ENCODE measurements at regions not wholly inside any gene's neighbourhood (a gene's known extent, or its start where the extent isn't known, plus 50 kb on each side); places are given as distances from the start of the nearest gene placed in this dataset.

DNA sequence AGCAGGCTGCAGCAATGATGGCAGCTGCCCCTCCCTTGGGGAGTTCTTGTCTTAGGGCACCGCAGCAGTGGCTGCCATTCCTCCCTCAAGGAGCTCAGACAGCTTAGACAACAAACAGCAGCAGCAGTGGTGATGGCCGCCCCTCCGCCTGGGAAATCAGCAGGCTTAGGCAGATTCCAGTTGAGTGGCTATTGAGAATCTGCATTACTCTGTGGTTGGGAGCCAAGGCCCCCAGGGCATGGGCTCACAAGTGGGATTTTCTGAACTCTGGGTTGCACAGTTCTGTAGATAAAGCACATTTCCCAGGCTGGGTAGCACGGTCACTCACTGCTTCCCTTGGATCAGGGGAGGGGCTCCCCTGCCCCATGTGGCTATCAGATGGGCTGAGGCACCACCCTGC, 1280.7 kb upstream of the TMPRSS15 start:
- intact Hi-C loops (cut with micrococcal nuclease), result no loop called here
- CTCF ChIA-PET, result no interaction called here
- POLR2A ChIA-PET, result no interaction called here
- no peaks in the 10 kb centered on the region for H3K4me1 Mint-ChIP-seq (ENCODE audit: low read depth)
- ATAC-seq (no peak), DNase-seq (no peak)
- TF ChIP-seq, protein P1, sequence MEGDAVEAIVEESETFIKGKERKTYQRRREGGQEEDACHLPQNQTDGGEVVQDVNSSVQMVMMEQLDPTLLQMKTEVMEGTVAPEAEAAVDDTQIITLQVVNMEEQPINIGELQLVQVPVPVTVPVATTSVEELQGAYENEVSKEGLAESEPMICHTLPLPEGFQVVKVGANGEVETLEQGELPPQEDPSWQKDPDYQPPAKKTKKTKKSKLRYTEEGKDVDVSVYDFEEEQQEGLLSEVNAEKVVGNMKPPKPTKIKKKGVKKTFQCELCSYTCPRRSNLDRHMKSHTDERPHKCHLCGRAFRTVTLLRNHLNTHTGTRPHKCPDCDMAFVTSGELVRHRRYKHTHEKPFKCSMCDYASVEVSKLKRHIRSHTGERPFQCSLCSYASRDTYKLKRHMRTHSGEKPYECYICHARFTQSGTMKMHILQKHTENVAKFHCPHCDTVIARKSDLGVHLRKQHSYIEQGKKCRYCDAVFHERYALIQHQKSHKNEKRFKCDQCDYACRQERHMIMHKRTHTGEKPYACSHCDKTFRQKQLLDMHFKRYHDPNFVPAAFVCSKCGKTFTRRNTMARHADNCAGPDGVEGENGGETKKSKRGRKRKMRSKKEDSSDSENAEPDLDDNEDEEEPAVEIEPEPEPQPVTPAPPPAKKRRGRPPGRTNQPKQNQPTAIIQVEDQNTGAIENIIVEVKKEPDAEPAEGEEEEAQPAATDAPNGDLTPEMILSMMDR (IDR thresholded peaks at IDR 0.05), result no peak
- H3K36me3 Mint-ChIP-seq (ENCODE audit: low read depth), result no peaks in the 10 kb centered on the region
- no peaks in the 10 kb centered on the region for H3K27me3 Mint-ChIP-seq
- no peak overlapping the region for H3K27ac Mint-ChIP-seq
- no peak overlapping the region for H3K4me3 Mint-ChIP-seq
- peaks cover 21% of the 10 kb centered on the region for H3K9me3 Mint-ChIP-seq

DNA sequence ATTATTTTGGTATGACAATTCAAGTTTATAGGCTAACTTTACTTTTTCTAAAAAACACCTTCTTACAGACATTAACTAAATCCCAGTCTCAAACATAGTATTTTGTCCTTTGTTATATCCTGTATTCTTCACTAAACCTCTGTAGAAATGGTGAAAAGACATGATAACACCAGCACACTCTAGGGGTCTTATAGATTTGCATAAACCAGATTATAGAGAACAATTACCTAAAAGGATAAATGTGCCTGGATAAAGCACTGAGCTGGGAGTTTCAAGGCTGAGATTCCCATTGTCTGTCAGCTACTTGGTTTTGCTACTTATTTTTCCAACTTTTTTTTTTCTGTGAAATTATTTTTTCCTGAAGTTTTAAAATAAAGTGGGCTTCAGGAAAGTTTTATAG, 1288.6 kb upstream of the TMPRSS15 start:
- Mint-ChIP-seq H3K4me3 (no peak overlapping the region), H3K27ac (no peak overlapping the region), H3K36me3 (ENCODE audit: low read depth) (no peaks in the 10 kb centered on the region), H3K4me1 (ENCODE audit: low read depth) (no peaks in the 10 kb centered on the region), H3K9me3 (peaks cover 7% of the 10 kb centered on the region), H3K27me3 (no peaks in the 10 kb centered on the region)
- TF ChIP-seq, protein P1 (IDR thresholded peaks at IDR 0.05), result no peak
- intact Hi-C loops (cut with micrococcal nuclease), result no loop called here
- DNase-seq (no peak), ATAC-seq (no peak)
- ChIA-PET CTCF (no interaction called here), POLR2A (no interaction called here)

DNA sequence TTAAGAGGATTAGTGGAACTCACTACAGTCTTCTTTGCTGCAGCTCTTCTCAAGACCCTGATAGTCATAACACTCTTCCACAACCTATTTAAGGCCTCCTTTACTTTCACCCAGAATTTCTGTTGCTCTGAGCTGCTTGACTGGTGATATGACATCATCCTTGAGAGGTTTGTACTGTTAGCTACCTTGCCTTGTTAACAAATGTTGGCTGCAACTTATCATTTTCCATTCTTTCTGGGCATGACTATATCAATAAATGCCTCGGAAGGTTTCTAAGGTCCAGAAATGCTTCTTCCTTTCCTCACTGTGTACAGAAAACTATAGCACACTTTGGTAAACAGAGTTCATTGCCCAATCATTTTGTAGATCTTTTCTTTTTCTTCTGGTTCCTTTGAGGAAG, 1292.2 kb upstream of the TMPRSS15 start:
- DNase-seq, result no peak
- Mint-ChIP-seq H3K9me3 (peaks cover 5% of the 10 kb centered on the region), H3K27ac (no peak overlapping the region), H3K36me3 (ENCODE audit: low read depth) (no peaks in the 10 kb centered on the region), H3K4me1 (ENCODE audit: low read depth) (no peaks in the 10 kb centered on the region), H3K4me3 (no peak overlapping the region), H3K27me3 (no peaks in the 10 kb centered on the region)
- POLR2A ChIA-PET, result no interaction called here
- CTCF ChIA-PET, result no interaction called here
- intact Hi-C loops (cut with micrococcal nuclease), result no loop called here
- no peak for ATAC-seq
- TF ChIP-seq, protein P1 (IDR thresholded peaks at IDR 0.05), result no peak

DNA sequence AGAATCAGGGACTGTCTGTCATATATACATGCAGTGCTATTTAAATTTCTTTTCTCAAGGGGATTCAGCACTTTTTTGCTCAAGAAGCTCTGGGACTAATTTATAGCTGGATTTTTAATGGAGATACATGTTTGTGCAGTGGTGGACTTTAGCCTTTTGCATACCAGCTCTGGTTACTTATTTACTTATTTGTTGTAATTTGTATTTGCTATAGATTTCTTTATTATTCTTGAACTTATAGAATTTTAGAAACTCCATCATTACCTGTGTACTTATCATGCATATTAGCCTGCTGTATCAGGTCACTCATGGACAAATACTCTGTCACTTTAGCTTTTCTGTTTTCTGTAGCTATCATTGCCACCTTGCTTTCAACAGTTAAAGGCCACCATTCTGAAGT, 1296.9 kb upstream of the TMPRSS15 start:
- ATAC-seq, result no peak
- Mint-ChIP-seq H3K9me3 (peaks cover 9% of the 10 kb centered on the region), H3K4me1 (ENCODE audit: low read depth) (no peaks in the 10 kb centered on the region), H3K27ac (no peak overlapping the region), H3K36me3 (ENCODE audit: low read depth) (no peaks in the 10 kb centered on the region), H3K4me3 (no peak overlapping the region), H3K27me3 (no peaks in the 10 kb centered on the region)
- POLR2A ChIA-PET, result no interaction called here
- CTCF ChIA-PET, result no interaction called here
- intact Hi-C loops (cut with micrococcal nuclease), result no loop called here
- DNase-seq, result no peak
- TF ChIP-seq, protein P1 (IDR thresholded peaks at IDR 0.05), result no peak

DNA sequence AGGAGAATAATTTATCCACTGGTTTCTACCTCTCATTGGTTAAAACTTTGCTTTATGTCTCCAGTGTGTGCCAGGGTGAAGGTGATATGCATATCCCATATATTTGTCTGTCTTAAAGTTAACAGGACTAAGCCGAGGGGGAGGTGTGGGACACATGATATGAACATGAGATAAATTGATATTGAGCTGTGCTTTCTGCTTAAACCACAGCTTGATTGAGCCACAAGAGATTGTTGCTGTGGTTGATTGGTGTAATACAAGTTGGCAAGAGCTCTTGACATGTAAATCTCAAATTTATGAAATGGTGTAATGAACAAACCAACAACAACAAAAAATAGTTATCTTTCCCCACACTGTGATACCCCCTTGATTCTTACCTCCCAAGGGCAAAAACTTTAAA, 1295.5 kb upstream of the NCAM2 start:
- ATAC-seq, result no peak
- Mint-ChIP-seq H3K27me3 (no peaks in the 10 kb centered on the region), H3K36me3 (ENCODE audit: low read depth) (no peaks in the 10 kb centered on the region), H3K27ac (no peak overlapping the region), H3K4me3 (no peak overlapping the region), H3K4me1 (ENCODE audit: low read depth) (no peaks in the 10 kb centered on the region), H3K9me3 (peaks cover 11% of the 10 kb centered on the region)
- CTCF ChIA-PET, result no interaction called here
- POLR2A ChIA-PET, result no interaction called here
- TF ChIP-seq, protein P1 (IDR thresholded peaks at IDR 0.05), result no peak
- intact Hi-C loops (cut with micrococcal nuclease), result no loop called here
- DNase-seq, result no peak
